ENCODE measurements at regions not wholly inside any gene's neighbourhood (a gene's known extent, or its start where the extent isn't known, plus 50 kb on each side); places are given as distances from the start of the nearest gene placed in this dataset.

DNA sequence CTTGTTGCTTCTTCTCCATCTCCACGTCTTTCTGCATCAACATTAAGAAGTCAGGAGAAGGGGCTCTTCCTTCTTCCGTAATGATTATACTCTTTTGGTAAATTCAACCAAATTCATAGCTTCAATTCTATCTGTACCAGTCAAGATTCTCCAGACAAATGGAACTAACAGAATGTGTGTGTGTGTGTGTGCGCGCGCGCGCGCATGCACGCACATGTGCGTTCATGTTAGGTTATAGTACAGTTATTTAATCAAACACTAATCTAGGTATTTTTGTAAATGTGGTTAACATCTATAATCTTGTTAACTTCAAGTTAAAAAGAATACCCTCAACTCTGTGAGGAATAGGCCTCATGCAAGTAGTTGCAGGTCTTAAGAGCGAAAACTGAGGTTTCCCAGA is 150.3 kb upstream of the TAS2R1 start:
- TF ChIP-seq, protein P1, sequence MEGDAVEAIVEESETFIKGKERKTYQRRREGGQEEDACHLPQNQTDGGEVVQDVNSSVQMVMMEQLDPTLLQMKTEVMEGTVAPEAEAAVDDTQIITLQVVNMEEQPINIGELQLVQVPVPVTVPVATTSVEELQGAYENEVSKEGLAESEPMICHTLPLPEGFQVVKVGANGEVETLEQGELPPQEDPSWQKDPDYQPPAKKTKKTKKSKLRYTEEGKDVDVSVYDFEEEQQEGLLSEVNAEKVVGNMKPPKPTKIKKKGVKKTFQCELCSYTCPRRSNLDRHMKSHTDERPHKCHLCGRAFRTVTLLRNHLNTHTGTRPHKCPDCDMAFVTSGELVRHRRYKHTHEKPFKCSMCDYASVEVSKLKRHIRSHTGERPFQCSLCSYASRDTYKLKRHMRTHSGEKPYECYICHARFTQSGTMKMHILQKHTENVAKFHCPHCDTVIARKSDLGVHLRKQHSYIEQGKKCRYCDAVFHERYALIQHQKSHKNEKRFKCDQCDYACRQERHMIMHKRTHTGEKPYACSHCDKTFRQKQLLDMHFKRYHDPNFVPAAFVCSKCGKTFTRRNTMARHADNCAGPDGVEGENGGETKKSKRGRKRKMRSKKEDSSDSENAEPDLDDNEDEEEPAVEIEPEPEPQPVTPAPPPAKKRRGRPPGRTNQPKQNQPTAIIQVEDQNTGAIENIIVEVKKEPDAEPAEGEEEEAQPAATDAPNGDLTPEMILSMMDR (IDR thresholded peaks at IDR 0.05; ENCODE audit: poor library complexity, severe bottlenecking), result no peak
- TF ChIP-seq TAF1 (IDR thresholded peaks at IDR 0.05; ENCODE audit: low read depth) (no peak), MXI1 (conservative IDR thresholded peaks at IDR 0.05; ENCODE audit: poor library complexity, severe bottlenecking) (no peak), EZH2 (IDR thresholded peaks at IDR 0.05; ENCODE audit: borderline replicate concordance, insufficient read depth, low read length, poor library complexity, severe bottlenecking) (no peak), EP300 (conservative IDR thresholded peaks at IDR 0.05; ENCODE audit: poor library complexity, severe bottlenecking) (no peak), POLR2AphosphoS5 (IDR thresholded peaks at IDR 0.05) (no peak)
- TF ChIP-seq, protein P2, sequence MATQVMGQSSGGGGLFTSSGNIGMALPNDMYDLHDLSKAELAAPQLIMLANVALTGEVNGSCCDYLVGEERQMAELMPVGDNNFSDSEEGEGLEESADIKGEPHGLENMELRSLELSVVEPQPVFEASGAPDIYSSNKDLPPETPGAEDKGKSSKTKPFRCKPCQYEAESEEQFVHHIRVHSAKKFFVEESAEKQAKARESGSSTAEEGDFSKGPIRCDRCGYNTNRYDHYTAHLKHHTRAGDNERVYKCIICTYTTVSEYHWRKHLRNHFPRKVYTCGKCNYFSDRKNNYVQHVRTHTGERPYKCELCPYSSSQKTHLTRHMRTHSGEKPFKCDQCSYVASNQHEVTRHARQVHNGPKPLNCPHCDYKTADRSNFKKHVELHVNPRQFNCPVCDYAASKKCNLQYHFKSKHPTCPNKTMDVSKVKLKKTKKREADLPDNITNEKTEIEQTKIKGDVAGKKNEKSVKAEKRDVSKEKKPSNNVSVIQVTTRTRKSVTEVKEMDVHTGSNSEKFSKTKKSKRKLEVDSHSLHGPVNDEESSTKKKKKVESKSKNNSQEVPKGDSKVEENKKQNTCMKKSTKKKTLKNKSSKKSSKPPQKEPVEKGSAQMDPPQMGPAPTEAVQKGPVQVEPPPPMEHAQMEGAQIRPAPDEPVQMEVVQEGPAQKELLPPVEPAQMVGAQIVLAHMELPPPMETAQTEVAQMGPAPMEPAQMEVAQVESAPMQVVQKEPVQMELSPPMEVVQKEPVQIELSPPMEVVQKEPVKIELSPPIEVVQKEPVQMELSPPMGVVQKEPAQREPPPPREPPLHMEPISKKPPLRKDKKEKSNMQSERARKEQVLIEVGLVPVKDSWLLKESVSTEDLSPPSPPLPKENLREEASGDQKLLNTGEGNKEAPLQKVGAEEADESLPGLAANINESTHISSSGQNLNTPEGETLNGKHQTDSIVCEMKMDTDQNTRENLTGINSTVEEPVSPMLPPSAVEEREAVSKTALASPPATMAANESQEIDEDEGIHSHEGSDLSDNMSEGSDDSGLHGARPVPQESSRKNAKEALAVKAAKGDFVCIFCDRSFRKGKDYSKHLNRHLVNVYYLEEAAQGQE (IDR thresholded peaks at IDR 0.05; ENCODE audit: borderline replicate concordance), result no peak

All from neural cell (in vitro differentiated cells).